HG02973 (cell line): ENCODE measurements at regions not wholly inside any gene's neighbourhood (a gene's known extent, or its start where the extent isn't known, plus 50 kb on each side); places are given as distances from the start of the nearest gene placed in this dataset.

Experiments
- ATAC-seq: cut with Tn5 transposase; IDR thresholded peaks from one replicate; pipeline ENCODE4 v1.9.1; 2021; ENCODE audit warnings: moderate library complexity; ENCODE audit not compliant: unreplicated experiment

DNA sequence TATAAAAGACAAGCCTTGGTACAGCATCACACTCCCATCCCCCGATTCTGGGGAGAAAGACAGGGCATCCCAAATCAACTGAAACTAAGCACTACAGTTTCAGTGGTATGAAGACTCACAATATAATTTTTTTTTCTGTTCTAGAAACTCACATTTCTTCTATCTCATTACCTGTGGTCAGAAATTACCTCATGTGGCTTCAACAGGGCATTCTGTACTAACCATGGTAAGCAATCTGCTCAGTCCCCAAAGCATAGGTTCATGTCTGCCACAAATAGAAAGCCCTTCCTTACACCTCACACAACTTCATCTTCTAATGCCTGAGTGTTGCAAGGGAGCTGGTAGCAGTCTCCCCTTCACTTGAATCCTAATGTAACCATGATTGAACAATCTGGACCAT, 147.4 kb upstream of the POU2AF2 start:
- ATAC-seq: no peak

DNA sequence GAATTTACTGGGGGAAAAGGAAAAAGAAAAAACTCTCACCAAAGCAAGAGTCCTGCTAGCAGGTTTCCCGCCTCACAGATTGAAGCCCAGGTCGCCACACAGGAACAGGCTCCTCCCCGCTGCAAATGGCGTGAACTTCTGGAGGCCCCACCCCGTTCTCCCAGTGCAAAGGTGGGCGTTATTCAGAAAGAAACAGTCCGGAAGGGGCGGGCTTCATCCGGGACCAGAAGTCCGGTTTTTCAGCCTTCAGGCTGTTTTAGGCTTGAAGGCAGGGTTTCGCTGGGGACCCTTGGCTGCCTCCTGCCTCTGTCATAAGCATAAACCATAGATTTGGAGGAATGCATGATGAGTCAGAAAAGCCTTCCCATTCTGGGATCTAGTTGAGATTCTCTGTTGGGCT, 148.3 kb upstream of the POU2AF2 start:
- ATAC-seq: no peak

DNA sequence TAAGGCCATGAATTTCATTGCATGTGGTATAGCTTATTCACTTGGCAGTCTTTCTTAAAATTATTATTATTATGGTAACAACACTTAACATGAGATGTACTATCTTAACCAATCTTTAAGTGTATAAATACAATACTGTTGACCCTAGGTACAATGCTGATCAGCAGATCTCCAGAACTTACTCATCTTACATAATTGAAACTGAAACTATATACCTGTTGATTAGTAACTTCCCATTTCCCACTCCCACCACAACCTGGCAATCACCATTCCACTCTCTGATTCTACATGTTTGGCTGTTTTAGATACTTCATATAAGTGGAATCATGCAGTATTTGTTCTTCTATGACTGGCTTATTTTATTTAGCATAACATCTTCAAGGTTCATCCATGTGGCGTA, 150.2 kb upstream of the POU2AF2 start:
- ATAC-seq: peak; percentile 67

DNA sequence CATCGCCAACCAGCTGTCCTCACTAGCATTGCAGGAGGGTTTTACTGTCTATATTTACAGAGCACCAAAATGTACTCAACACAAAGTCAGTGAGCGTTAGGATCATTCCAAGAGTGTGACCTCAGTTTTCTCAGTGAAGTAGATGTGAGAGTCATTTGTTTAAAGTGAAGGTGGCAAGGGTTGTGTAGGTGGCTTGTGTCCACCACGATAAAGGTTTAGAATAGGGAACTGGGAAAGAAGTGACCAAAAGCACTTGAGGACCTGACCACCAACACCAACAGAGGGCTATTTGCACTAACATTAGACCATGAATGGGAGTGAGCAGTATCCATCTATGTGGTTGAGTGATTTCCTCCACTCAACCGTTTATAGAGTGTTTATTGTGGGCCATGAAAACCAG, 152.5 kb upstream of the POU2AF2 start:
- ATAC-seq: no peak

DNA sequence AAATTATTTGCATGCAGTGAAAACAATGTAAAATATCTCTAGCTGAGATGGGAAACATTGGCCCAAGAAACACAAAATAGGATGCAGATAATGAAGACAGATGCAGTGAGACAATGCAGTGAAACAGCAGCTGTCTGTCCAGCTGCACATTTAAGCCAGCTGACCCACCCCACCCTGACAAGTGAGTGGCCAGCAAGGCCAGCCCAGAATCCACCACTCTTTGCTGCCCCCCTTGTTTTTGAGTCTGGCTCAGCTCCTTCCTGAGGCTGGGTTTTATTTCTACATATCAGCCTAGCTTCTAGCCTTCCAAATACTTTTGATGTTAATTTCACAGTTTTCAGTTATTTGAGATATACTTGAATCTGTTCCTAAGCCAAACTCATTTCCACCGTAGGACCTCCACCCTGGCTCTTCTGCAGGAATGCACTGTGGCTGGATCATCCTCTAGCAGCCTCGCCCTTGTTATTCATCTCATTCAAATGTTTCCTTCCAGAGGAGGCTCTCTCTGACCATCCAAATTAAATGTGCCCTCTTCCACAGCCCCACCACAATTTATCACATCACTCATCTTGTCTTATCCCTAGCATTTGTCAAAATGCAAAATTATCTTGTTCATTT, 154.1 kb upstream of the POU2AF2 start:
- no peak for ATAC-seq

DNA sequence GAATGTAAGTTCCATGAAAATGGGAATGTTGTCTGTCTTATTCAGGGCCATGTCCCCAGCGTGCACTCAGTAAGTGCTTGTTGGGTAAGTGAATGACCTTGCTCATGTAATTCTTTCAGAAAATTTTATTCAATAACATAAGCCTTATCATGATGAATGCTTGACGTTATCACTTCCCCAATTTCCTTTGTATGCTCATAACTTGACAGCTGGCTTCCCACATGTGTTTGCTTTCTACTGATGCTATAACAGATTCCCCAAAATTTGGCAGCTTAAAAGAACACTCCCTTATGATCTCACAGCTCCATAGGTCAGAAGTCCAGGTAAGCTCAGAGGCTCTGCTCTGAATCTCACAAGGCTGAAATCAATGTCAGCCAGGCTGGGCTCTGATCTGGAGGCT, 155.8 kb upstream of the POU2AF2 start:
- no peak for ATAC-seq

DNA sequence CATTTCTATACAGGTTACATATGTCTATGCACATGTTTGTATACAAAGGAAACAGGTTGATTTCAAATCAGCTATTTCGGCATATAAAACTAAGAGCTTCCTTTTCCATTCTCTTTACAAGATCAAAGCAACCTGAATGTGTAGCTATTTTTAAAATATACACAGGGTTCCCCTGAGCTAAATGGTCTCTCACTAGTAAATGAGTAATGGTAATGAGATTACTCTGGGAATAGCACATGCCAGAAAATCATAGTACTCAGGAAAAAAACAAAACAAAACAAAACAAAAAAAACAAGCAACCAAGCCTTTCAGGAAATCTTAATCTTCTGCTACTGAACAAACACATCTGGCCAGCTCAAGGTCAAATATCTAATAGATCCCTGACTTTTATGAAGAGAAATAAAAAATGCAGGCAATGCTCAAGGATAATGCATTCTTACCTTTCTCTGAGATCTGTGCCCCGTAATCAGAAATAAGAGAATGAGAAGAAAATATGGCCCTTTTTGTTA, 156.6 kb upstream of the POU2AF2 start:
- ATAC-seq: no peak

DNA sequence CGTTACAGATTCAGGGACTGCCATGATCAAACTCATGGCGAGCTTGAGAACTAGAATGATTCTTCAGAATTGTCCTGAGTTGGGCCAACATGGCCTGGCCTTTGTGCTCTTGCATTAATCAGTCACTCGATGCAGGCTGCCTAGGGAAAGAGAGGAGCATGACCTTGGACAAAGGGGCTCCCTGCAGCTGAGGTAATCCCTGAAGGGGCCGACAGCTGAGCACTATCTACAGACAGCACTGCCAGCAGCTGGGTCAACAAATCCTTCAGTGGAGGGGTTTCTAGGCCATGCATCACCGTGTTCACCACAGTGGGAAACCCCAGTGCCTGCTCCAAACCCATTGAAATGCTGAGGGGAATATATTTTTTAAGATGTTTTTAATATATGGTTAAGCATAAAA, 159.5 kb upstream of the POU2AF2 start:
- ATAC-seq: no peak

DNA sequence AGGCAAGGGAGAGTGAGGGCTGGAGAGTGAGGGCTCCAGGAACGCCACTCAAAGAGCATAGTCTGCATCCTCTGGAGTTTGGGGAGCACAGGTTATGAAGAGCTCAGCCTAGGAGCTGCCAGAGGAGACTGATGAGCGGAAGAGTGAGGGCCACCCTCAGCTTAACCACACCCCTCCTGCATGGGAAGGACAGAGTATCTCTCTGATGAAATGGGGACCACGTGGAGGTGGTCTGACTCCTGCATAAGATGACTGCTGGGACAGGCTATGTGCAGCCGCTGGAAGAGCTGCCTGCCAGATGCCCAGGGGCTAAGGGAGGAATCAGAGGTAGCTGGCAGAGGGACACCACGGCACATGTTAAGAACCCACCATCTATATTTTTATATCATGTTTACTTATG, 162.9 kb upstream of the POU2AF2 start:
- ATAC-seq: no peak

DNA sequence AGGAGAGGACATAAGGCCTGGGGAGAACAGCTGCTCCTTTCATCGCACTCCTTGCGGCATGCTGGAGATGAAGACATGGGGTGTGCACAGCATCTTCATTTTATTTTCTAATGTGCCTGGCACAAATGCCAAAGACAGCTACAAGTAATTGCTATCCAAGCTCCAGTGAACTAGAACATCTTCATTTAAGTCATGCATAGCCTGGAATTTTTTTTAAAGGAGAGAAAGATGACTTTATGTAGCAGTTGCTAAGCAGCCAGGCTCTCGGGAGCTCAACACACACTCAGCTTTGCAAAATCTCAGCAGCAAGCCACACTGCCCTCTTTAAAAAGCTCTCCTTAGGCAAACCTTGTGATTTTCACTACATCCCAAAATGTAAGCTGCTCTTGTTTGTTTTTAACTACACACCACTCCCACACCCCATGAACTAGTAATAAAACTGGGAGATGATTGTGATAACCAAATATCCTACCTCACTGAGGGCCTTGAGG, 164.5 kb upstream of the POU2AF2 start:
- ATAC-seq: no peak

DNA sequence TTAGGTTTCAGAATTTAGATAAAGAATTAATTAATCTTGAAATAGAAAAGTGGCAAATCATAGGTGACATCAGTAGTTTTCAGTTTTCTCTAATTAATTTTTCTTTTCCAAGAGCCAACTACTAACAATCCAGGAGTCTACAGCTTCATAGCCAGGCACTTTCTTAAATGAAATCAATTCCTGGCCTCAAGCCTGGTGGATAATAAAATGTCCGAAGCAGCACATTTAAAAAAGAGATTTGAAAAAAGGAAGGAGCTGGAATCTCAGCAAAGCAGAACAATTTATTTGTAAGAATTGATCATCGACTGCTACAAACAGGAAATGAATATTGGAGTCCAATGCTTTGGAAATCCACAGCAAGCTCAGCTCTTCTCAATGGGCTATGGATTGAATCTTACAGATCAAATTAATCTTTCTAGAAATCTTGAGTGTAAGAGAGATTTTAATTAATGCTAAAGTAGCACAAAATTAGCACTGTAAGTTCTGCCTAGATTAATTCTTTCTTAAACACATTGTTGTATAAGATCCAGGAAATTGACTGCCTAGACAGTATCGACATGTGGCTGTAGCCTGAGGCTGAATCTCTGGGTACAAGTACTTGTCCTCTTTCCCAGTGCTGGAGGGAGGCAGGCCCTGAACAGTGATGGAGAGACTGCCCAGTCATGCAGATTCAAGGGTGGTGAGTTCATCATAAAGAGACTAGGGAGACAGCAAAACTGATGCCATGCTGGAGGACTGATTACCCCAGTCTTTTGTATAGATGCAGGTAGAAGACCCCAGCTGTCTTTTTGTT, 167.8 kb upstream of the POU2AF2 start:
- ATAC-seq: no peak

DNA sequence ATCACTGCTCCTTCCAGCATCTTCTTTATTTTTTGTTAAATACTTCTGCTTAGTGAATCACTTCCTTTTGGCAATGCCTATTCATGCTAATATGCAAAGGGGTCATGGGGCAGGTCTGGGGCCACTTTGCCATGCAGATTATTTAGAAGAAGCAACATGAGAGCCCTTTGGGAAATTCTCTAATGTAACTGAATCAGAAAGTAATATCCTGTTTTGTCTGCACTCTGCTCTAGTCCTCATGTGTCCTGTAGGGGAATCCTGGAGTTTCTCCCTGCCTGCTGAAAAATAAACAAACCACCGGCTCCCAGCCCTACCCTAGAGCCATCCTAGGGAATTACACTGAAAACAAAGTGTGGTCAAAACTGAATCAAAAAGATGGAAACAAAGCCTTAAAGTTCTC, 176.5 kb upstream of the POU2AF2 start:
- ATAC-seq: no peak

DNA sequence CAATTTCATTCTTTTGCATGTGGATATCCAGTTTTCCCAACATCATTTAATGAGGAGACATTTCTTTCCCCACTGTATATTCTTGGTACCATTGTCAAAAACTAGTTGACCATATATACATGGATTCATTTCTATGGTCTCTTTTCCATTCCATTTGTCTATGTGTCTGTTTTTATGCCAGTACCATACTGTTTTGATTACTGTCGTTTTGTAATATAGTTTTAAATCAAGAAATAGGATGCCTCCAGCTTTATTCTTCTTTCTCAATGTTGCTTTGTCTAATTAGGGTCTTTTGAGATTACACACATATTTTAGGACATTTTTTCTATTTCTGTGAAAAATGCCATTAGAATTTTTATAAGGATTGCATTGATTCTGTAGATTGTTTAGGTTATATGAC, 177.5 kb upstream of the POU2AF2 start:
- no peak for ATAC-seq

DNA sequence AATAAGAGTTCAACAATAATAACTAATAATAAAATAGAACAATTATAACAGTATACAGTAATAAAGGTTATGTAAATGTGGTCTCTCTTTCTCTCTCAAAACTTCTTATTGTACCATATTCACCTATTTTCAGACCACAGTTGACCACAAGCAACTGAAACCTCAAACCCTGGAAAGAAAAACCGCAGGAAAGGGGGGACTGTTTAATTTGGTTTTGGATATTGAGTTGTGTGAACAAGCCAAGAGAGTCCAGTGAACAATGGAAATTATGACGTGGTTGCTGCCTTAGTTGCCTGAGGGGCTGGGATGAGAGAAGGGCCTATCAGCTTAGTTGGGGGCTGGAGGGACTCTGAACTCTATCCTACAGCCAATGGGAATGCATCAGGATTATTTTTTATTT, 178.7 kb upstream of the POU2AF2 start:
- no peak for ATAC-seq

DNA sequence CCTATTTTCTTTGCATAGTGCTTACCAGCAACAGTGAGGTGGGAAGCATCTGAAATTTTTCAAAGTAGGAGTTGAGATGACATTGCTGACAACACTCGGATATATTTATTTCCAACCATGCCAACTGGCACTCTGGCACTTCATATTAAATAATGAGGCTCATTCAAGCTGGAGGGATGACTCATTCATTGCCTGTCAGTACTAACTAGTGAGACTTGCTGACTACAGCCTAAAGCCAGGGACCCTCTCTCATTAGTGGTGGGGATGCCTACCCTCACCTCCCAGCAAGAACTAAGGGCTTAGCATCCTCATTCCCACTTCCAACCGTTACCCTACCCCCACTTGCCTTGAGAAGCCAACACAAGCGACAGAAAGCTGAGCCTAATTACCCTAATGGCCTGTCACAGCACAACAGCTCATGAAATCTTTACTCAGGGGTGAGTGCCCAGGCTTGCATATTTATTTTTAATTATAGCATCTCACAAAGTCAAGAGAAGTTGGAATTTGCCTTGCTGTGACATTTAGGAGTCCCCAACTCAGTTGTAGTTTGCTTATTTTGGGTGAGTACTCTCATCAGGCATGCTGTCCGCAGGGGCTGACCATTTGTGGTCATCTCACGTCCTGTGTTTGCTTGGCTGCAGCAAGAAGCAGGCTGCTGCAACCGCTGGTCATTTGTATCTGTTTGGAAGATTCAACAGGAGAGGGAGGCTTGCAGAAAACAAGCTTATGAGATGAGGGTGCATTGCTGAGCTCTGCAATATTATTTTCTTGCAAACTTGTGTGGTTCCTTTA, 181.6 kb upstream of the POU2AF2 start:
- ATAC-seq: no peak

DNA sequence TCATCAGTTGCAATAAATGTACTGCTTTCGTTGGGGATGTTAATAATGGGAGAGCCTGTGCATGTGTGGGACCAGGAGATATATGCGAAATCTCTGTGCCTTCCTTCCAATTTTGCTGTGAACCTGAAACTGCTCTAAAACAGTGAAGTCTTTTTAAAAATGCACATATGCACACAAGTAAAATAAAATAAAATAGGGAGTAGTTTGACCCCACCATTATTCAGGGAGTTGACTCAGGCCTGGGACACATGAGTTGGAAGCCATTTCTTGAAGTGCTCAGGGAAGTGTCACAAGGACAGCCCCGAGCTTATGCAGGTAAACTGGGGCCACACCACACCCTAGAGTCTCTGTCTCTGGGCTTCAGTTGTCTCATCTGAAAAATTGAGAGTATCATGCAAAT, 183.1 kb upstream of the POU2AF2 start:
- ATAC-seq: no peak

DNA sequence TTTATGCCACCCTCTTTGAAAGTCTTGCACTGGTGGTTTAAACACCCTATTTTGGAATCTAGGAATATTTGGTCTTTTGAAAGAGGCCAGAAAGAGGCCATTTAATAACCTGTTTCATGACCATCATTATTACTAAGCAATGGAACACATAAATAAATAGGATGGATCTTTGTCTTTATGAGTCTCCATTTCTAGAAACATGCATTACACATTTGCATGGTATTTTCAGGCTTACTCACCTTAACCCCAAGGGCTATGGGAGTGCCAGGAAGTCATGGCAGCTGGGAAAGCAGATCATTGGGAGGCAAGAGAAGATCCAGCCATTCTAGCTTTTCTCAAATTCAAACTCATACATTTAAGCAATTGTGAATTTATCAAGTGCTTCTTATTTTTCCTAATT, 185.8 kb upstream of the POU2AF2 start:
- no peak for ATAC-seq

DNA sequence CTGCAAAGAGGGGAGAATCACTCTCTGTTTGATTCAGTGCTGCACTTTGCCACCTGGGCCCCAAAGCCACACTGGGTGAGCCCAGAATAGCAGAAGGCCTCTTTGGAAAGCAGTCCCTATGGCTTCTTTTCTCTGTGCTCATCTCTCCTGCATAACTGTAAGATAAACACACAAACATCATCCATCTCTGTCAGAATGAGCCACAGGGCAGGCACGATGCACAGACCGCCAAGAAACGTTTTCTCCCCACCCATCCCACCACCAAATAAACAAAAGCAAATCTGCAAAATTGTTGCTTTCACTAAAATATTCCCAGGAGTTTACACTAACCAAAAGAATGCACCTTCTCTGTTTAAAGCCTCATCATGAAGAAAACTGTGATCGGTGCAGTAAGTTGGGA, 196.4 kb upstream of the POU2AF2 start:
- ATAC-seq: no peak

DNA sequence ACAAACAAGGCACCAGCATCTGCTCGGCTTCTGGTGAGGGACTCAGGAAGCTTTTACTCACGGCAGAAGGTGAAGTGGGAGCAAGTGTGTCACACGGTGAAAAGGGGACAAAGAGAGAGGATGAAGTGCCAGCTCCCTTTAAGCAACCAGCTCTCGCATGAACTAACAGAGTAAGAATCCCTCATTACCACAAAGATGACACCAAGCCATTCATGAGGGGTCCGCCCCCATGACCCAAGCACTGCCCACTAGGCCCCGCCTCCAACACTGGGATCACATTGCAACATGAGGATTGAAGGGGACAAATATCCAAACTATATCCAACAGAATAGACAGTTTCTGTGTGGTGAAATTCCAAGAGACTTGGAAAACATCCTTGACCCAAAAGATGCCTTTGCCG, 198.2 kb upstream of the POU2AF2 start:
- ATAC-seq: no peak

DNA sequence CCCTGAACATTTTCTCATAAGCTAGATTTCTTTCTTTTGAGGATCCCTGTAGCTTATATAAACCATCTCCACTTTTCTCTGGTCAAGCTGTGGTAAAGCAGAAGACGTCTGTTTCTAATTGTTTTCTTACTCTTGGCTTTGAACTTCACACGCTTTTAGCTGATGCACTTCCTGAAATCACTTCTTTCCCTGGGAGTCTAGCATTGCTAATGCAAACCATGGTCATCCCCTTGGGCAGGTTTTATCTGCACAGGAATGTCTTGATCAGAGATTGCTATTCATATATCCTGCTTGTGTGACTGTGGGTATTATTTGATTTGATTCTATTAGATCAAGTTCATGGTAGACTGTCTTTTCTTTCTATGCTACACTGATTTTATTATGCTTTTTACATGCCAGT, 199.2 kb upstream of the POU2AF2 start:
- ATAC-seq: no peak

DNA sequence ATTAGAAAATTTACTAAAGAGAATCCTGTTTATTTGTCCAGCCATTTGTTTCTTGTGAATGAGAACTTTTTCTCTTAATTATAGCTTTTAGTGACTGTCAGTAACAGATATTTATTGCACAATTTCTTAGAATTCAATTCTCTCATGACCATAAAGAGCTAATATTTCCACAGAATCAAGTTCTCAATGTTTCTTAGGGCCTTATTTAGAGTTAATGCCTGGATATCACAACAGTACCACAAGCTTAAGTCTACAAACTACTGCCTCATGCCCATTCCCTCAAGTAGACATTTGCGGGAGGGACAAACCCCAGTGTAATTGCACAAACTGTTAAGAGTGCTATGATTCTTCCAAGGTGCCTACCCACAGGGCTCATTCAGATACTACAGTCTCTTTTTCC, 199.7 kb upstream of the POU2AF2 start:
- ATAC-seq: no peak

DNA sequence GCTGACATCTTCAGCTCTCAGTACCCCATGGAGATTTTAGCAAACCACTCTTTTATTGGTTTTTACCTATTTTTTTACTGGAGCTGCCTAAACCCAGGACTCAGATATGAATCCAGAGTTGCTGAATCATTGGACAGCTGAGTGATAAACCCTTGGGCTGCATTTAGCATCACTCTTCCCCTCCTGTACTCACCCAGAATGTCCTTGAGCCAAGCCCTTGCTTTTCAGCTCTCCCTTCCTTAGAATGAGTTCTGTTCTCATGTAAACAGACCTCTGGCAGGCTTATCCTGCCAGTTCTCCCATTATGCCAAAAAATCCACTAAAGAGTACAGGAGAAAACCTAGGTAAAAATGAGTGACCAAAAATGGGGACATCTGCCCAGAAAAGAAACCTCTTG, 200.1 kb upstream of the POU2AF2 start:
- no peak for ATAC-seq
